ENCODE measurements at regions not wholly inside any gene's neighbourhood (a gene's known extent, or its start where the extent isn't known, plus 50 kb on each side); places are given as distances from the start of the nearest gene placed in this dataset.
"Not testable (repeated sequence)": the region's sequence is repeated elsewhere in the genome, so short reads cannot be mapped to it uniquely, and the experiment has no call there.

DNA sequence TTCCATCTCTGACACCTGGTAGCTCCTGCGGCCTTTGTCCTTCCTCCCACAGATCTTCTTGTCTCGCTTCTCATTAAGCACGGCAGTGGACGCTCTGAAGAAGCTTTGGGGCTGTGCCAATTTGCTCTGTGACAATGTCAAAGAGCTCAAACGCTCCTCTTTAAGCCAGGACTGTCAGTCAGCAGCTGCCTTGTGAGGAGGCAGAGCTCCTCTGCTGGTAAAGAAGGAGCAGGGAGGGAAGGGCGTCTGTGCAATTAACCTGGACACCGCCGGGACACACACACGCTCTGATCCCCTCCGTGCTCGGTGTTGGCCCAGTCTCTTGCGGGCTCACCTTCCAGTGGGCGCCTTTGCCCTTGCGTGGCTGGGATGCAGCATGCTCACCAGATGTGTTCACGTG, 373.9 kb downstream of the BRD1 start:
- TF ChIP-seq, protein P1, sequence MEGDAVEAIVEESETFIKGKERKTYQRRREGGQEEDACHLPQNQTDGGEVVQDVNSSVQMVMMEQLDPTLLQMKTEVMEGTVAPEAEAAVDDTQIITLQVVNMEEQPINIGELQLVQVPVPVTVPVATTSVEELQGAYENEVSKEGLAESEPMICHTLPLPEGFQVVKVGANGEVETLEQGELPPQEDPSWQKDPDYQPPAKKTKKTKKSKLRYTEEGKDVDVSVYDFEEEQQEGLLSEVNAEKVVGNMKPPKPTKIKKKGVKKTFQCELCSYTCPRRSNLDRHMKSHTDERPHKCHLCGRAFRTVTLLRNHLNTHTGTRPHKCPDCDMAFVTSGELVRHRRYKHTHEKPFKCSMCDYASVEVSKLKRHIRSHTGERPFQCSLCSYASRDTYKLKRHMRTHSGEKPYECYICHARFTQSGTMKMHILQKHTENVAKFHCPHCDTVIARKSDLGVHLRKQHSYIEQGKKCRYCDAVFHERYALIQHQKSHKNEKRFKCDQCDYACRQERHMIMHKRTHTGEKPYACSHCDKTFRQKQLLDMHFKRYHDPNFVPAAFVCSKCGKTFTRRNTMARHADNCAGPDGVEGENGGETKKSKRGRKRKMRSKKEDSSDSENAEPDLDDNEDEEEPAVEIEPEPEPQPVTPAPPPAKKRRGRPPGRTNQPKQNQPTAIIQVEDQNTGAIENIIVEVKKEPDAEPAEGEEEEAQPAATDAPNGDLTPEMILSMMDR (IDR thresholded peaks at IDR 0.05; ENCODE audit: low read depth, low read length) = no peak

DNA sequence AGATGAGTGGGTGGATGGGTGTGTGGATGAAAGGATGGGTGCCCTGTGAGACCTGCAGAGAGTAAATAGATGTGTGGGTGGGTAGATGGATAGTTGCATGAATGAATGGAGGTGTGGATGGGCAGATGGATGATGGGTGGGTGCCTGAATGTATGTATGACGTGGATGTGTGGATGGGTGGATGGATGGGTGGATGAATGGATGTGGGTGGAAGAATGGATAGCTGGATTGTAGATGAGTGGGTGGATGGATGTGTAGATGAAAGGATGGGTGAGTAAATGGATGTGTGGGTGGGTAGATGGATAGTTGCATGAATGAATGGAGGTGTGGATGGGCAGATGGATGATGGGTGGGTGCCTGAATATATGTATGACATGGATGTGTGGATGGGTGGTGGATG, 374.7 kb downstream of the BRD1 start:
- H3K4me3 ChIP-seq; H3K4me1 ChIP-seq (ENCODE audit: low read depth): not testable (repeated sequence)
- peaks cover 15% of the 10 kb centered on the region for H3K27me3 ChIP-seq

More for the DNA sequence above, 373.9 kb downstream of the BRD1 start:
- no peak for DNase-seq (ENCODE audit: low read depth in 1 of 2, low spot score in 1 of 2)
- H3K27me3 ChIP-seq = peaks cover 15% of the 10 kb centered on the region
- H3K4me1 ChIP-seq (ENCODE audit: low read depth) = peaks cover 6% of the 10 kb centered on the region
- no peaks in the 10 kb centered on the region for H3K36me3 ChIP-seq
- H3K27ac ChIP-seq = no peak overlapping the region
- H3K4me3 ChIP-seq = no peak overlapping the region
- H3K9me3 ChIP-seq (ENCODE audit: low read depth) = no peaks in the 10 kb centered on the region

DNA sequence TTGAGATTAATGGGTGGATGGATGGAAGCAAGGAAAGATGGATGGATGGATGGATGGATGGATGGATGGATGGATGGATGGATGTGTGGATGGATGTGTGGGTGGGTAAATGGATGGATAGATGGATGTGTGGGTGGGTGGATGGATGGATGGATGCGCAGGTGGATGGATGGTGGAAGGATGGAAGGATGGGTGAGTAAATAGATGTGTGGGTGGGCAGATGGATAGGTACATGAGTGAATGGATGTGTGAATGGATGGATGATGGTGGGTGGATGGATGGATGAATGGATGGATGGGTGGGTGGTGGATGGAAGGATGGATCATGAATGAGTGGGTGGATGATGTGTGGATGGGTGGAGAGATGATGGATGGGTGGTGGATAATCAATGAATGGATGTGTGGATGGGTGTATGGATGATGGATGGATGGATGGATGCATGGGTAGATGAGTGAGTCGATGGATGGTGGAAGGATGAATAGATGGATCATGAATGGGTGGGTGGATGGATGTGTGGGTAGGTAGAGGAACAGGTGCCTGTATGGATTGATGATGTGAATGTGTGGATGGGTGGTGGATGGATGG, 375.2 kb downstream of the BRD1 start:
- H3K4me3 ChIP-seq = no peak overlapping the region
- TF ChIP-seq, protein P1 (IDR thresholded peaks at IDR 0.05; ENCODE audit: low read depth, low read length) = no peak
- H3K4me1 ChIP-seq (ENCODE audit: low read depth) = peaks cover 6% of the 10 kb centered on the region
- no peaks in the 10 kb centered on the region for H3K9me3 ChIP-seq (ENCODE audit: low read depth)
- DNase-seq (ENCODE audit: low read depth in 1 of 2, low spot score in 1 of 2) = no peak
- no peaks in the 10 kb centered on the region for H3K36me3 ChIP-seq
- H3K27ac ChIP-seq = no peak overlapping the region
- H3K27me3 ChIP-seq = peaks cover 15% of the 10 kb centered on the region

More for the DNA sequence above, 374.7 kb downstream of the BRD1 start:
- H3K27ac ChIP-seq; DNase-seq (ENCODE audit: low read depth in 1 of 2, low spot score in 1 of 2); H3K9me3 ChIP-seq (ENCODE audit: low read depth); H3K36me3 ChIP-seq: not testable (repeated sequence)

DNA sequence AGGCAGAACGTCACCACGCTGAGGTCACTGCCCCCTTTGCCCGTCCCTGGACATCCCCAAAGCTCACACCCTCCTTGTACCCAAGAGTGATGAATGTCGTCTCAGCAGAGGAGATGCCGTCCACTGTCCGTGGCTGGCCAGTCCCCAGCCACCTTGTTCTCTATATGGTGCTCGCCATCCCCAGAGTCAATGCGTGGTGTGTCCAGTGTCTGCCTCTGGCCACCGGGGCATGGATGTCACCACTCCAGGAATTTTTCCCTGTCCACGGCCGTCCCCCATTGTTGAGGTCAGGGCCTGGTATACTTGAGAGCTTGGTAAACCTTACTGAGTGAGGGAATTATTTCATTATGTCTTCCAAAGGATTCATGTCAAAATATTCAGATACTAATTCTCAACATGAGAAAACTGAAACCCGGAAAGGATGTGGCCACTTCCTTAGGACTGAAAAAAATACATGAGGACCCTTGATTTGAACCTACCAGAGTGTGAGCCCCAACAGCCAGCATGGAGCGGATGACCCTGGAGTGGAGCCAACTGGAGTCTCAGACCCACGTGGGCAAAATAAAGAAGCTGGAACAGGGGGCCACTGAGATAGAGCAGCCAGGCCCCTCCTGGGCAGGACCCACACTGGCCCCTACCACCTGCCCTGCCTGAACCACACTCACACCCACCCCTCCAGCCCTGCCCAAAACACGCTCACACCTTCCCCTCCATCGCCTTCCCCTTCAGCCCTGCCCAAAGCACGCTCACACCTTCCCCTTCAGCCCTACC, 376.4 kb downstream of the BRD1 start:
- H3K27ac ChIP-seq = no peak overlapping the region
- H3K4me3 ChIP-seq = no peak overlapping the region
- H3K4me1 ChIP-seq (ENCODE audit: low read depth) = peaks cover 6% of the 10 kb centered on the region
- H3K9me3 ChIP-seq (ENCODE audit: low read depth) = no peaks in the 10 kb centered on the region
- peaks cover 15% of the 10 kb centered on the region for H3K27me3 ChIP-seq
- TF ChIP-seq, protein P1 (IDR thresholded peaks at IDR 0.05; ENCODE audit: low read depth, low read length) = no peak
- DNase-seq (ENCODE audit: low read depth in 1 of 2, low spot score in 1 of 2) = no peak
- H3K36me3 ChIP-seq = no peaks in the 10 kb centered on the region

DNA sequence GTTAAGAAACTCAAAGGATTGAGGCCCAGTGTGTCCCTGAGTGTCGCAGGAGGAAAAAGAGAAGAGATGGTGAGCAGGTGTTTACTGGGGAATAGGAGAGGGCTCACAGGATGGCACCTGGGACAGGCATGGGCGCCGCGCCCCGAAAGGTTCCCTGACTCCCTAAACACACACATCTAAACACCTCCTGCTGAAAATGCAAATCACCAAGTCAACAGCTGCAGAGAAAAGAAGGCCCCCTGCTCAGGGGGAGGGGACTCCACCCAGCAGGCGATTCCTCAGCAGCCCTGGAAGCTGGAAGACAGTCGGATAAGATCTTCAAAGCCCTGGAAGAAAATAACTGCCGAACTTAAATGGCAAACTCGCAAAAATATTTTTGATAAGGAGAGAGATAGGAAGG, 377.2 kb downstream of the BRD1 start:
- H3K4me3 ChIP-seq = no peak overlapping the region
- H3K36me3 ChIP-seq = no peaks in the 10 kb centered on the region

More for the DNA sequence above, 377.2 kb downstream of the BRD1 start:
- no peaks in the 10 kb centered on the region for H3K9me3 ChIP-seq (ENCODE audit: low read depth)
- DNase-seq (ENCODE audit: low read depth in 1 of 2, low spot score in 1 of 2) = no peak
- TF ChIP-seq, protein P1 (IDR thresholded peaks at IDR 0.05; ENCODE audit: low read depth, low read length) = no peak
- H3K27ac ChIP-seq = no peak overlapping the region
- H3K27me3 ChIP-seq = peaks cover 15% of the 10 kb centered on the region
- H3K4me1 ChIP-seq (ENCODE audit: low read depth) = peaks cover 6% of the 10 kb centered on the region
